HFFc6 (cell line): ENCODE measurements at regions not wholly inside any gene's neighbourhood (a gene's known extent, or its start where the extent isn't known, plus 50 kb on each side); places are given as distances from the start of the nearest gene placed in this dataset.

Source experiments
- DNase-seq: peaks from one replicate; pipeline ENCODE4 v3.0.0-alpha.2; 2018
- H3K27ac Mint-ChIP-seq: 2 replicates; pipeline ENCODE4 v1.8.0; 2020; ENCODE audit warnings: mild to moderate bottlenecking, mixed read lengths
- H3K27me3 Mint-ChIP-seq: 2 replicates; pipeline ENCODE4 v1.8.0; 2021; ENCODE audit warnings: mild to moderate bottlenecking, moderate library complexity, mixed read lengths; ENCODE audit not compliant: insufficient read depth
- H3K36me3 Mint-ChIP-seq: 2 replicates; pipeline ENCODE4 v1.8.0; 2021; ENCODE audit warnings: low read depth, mixed read lengths
- H3K4me1 Mint-ChIP-seq: 2 replicates; pipeline ENCODE4 v1.8.0; 2020; ENCODE audit warnings: low read depth, mixed read lengths
- H3K4me3 Mint-ChIP-seq: 2 replicates; pipeline ENCODE4 v1.8.0; 2020; ENCODE audit warnings: mild to moderate bottlenecking, moderate library complexity, mixed read lengths
- H3K9me3 Mint-ChIP-seq: 2 replicates; pipeline ENCODE4 v1.8.0; 2020; ENCODE audit warnings: mild to moderate bottlenecking, mixed read lengths
- TF ChIP-seq, protein P1 (sequence below): fragments of 200-600 bp; sonication (generic); IDR thresholded peaks from 2 replicates; pipeline ENCODE4 v1.5.0; 2021; ENCODE audit warnings: antibody characterized with exemption, mild to moderate bottlenecking

DNA sequence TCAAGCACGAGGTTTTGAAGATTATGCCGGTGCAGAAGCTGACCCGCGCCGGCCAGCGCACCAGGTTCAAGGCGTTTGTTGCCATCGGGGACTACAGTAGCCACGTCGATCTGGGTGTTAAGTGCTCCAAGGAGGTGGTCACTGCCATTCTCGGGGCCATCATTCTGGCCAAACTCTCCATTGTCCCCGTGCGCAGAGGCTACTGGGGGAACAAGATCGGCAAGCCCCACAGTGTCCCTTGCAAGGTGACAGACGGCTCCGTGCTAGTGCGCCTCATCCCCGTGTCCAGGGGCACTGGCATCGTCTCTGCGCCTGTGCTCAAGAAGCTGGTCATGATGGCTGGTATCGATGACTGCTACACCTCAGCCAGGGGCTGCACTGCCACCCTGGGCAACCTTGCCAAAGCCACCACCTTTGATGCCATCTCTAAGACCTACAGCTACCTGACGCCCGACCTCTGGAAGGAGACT, 284.7 kb downstream of the GPR37 start:
- peaks cover 34% of the 10 kb centered on the region for H3K9me3 Mint-ChIP-seq
- no peaks in the 10 kb centered on the region for H3K36me3 Mint-ChIP-seq
- TF ChIP-seq, protein P1, sequence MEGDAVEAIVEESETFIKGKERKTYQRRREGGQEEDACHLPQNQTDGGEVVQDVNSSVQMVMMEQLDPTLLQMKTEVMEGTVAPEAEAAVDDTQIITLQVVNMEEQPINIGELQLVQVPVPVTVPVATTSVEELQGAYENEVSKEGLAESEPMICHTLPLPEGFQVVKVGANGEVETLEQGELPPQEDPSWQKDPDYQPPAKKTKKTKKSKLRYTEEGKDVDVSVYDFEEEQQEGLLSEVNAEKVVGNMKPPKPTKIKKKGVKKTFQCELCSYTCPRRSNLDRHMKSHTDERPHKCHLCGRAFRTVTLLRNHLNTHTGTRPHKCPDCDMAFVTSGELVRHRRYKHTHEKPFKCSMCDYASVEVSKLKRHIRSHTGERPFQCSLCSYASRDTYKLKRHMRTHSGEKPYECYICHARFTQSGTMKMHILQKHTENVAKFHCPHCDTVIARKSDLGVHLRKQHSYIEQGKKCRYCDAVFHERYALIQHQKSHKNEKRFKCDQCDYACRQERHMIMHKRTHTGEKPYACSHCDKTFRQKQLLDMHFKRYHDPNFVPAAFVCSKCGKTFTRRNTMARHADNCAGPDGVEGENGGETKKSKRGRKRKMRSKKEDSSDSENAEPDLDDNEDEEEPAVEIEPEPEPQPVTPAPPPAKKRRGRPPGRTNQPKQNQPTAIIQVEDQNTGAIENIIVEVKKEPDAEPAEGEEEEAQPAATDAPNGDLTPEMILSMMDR: no peak
- no peak overlapping the region for H3K27ac Mint-ChIP-seq
- H3K4me3 Mint-ChIP-seq: no peak overlapping the region
- no peaks in the 10 kb centered on the region for H3K27me3 Mint-ChIP-seq
- no peaks in the 10 kb centered on the region for H3K4me1 Mint-ChIP-seq
- no peak for DNase-seq

DNA sequence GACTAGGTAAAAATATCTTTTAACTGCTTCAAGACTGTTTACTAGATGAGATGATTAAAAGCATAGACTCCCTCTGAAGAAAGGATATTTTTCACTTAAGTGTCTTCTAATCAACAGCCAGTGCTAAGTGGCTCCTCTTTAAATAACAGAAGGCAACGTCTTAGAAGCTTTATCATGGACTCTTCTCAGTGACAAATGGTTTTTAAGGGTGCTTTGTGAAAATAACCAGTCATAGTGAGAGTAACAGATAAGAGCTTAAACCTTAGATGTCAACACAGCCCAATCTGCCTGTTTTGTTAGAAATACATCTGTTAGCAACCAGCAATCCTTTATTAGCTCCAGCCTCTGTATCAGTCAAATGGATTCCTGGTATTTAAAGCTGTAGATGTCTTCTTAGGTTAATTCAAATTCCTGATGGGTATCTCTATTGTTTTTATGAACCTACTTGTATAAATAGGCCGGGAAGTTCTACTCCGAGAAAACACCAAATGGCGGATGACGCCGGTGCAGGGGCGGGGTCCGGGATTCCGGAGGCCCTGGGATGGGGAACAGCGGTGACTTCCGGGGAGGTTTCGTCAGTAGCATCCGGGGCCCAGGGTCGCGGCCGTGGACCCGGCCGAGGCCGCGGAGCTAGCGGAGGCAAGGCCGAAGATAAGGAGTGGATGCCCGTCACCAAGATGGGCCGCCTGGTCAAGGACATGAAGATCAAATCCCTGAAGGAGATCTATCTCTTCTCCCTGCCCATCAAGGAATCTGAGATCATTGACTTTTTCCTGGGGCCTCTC, 285.4 kb downstream of the GPR37 start:
- no peak for DNase-seq
- H3K36me3 Mint-ChIP-seq: no peaks in the 10 kb centered on the region
- TF ChIP-seq, protein P1: no peak
- no peak overlapping the region for H3K4me3 Mint-ChIP-seq
- peaks cover 35% of the 10 kb centered on the region for H3K9me3 Mint-ChIP-seq
- no peaks in the 10 kb centered on the region for H3K4me1 Mint-ChIP-seq
- H3K27ac Mint-ChIP-seq: no peak overlapping the region
- no peaks in the 10 kb centered on the region for H3K27me3 Mint-ChIP-seq

DNA sequence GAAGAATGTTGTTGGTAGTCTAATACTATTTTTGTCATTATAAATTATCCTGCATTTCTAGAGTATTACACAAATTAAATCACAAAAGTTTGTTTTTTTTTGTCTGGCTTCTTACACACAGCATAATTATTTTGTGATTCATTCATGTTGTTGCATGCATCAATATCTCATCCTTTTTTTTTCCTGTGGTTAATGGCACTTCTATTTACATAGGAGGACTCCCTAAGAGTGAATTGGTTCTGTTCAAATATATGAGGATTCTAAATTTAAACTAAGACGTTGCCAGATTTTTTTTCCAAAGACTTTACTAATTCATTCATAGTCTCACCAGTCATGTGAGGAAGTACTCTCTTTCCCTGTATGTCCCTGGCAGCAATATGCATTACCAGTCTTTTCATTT, 303.3 kb downstream of the GPR37 start:
- no peaks in the 10 kb centered on the region for H3K4me1 Mint-ChIP-seq
- no peak for DNase-seq
- no peaks in the 10 kb centered on the region for H3K27me3 Mint-ChIP-seq
- no peak overlapping the region for H3K27ac Mint-ChIP-seq
- no peak overlapping the region for H3K4me3 Mint-ChIP-seq
- peaks cover 24% of the 10 kb centered on the region for H3K9me3 Mint-ChIP-seq
- H3K36me3 Mint-ChIP-seq: no peaks in the 10 kb centered on the region
- TF ChIP-seq, protein P1: no peak

DNA sequence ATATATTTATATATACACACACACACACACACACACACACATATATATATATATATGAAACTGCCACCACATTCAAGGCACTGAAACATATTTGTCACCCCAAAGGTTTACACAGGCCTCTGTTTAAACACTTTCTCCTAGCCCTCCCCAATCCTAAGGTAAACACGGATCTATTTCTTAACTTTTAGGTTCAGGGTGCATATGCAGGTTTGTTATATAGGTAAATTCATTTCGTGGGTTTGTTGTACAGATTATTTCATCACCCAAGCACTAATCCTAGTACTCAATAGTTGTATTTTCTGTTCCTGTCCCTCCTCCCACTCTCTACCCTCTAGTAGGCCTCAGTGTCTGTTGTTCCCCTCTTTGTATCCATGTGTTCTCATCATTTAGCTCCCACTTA, 305.0 kb downstream of the GPR37 start:
- no peaks in the 10 kb centered on the region for H3K36me3 Mint-ChIP-seq
- TF ChIP-seq, protein P1: no peak
- H3K27me3 Mint-ChIP-seq: no peaks in the 10 kb centered on the region
- peaks cover 28% of the 10 kb centered on the region for H3K9me3 Mint-ChIP-seq
- no peak overlapping the region for H3K4me3 Mint-ChIP-seq
- H3K27ac Mint-ChIP-seq: no peak overlapping the region
- no peaks in the 10 kb centered on the region for H3K4me1 Mint-ChIP-seq
- DNase-seq: no peak

DNA sequence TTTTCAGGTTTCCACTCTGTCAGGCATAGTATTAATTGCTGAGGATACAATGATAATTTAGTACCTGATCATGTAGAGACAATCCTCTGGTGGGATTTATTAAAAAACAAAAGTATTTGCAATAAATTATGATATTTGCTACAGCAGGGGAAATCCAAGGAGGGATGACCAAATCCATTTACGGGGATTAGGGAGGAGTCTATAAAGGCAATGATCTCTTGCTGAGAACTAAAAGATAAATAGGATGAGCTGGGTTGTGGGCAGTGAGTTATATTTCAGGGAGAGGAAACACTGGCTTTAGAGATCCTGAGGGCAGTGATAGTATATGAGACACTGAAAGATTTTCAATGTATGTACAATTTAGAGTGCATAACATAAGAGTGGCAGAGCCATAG, 305.5 kb downstream of the GPR37 start:
- Mint-ChIP-seq H3K36me3 (no peaks in the 10 kb centered on the region), H3K4me3 (no peak overlapping the region), H3K4me1 (no peaks in the 10 kb centered on the region), H3K27ac (no peak overlapping the region), H3K9me3 (peaks cover 27% of the 10 kb centered on the region), H3K27me3 (no peaks in the 10 kb centered on the region)
- DNase-seq: no peak
- TF ChIP-seq, protein P1: no peak
